ENCODE measurements at regions not wholly inside any gene's neighbourhood (a gene's known extent, or its start where the extent isn't known, plus 50 kb on each side); places are given as distances from the start of the nearest gene placed in this dataset.

DNA sequence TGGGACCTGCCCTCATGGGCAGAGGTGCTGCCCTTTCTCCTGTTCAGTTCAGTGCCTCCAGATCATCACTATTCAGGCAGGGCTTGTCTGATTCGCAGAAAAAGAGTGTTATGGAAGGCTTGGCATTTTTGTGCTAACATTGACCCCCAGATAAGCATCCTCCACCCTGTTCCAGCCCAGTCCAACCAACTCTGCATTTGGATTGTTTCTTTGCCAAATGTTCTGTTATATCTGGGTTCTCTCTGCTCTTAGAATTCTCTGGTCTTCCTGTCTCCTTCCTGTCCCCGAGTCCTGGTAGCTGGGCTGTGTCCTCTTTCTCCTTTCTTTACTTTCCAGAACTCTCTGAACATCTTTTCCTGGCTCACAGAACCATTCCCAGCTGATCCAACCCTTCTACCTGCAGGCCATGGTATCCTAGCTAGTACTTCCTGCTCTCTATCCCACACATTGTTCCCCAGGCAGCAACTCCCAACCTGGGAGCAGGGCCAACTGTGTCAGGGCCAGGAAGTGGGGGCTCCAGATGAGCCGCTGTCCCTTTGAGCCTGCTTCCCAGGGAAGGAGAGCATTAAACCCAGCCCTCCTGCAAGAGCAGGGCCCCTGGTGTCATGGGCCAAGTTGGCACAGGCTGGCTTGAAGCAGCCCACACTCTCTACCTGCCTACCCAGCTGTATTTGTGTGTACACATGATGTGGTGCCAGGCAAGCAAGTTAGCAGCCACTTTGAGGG lies 280.7 kb upstream of the CADM1 start:
- Histone ChIP-seq H3K4me2 (no peak overlapping the region), H3K9me3 (no peaks in the 10 kb centered on the region), H3K4me1 (no peaks in the 10 kb centered on the region), H3K27ac (no peak overlapping the region), H3K4me3 (no peak overlapping the region)
- TF ChIP-seq JUN (IDR thresholded peaks at IDR 0.05) = no peak
- no peak for TF ChIP-seq HES2 (IDR thresholded peaks at IDR 0.05)
- no peak for TF ChIP-seq RCOR1 (IDR thresholded peaks at IDR 0.05; ENCODE audit: low read depth, low read length)
- TF ChIP-seq RFX5 (IDR thresholded peaks at IDR 0.05) = no peak
- TF ChIP-seq BCL3 (IDR thresholded peaks at IDR 0.05) = no peak
- TF ChIP-seq NR3C1 (IDR thresholded peaks at IDR 0.05) = no peak
- no peak for TF ChIP-seq MAX (IDR thresholded peaks at IDR 0.05)
- TF ChIP-seq PBX3 (IDR thresholded peaks at IDR 0.05) = no peak
- TF ChIP-seq HOXB5 (CRISPR knock-in tag; IDR thresholded peaks at IDR 0.05) = no peak
- no peak for TF ChIP-seq NPAS2 (CRISPR knock-in tag; IDR thresholded peaks at IDR 0.05; ENCODE audit: borderline replicate concordance)
- TF ChIP-seq, protein P1, sequence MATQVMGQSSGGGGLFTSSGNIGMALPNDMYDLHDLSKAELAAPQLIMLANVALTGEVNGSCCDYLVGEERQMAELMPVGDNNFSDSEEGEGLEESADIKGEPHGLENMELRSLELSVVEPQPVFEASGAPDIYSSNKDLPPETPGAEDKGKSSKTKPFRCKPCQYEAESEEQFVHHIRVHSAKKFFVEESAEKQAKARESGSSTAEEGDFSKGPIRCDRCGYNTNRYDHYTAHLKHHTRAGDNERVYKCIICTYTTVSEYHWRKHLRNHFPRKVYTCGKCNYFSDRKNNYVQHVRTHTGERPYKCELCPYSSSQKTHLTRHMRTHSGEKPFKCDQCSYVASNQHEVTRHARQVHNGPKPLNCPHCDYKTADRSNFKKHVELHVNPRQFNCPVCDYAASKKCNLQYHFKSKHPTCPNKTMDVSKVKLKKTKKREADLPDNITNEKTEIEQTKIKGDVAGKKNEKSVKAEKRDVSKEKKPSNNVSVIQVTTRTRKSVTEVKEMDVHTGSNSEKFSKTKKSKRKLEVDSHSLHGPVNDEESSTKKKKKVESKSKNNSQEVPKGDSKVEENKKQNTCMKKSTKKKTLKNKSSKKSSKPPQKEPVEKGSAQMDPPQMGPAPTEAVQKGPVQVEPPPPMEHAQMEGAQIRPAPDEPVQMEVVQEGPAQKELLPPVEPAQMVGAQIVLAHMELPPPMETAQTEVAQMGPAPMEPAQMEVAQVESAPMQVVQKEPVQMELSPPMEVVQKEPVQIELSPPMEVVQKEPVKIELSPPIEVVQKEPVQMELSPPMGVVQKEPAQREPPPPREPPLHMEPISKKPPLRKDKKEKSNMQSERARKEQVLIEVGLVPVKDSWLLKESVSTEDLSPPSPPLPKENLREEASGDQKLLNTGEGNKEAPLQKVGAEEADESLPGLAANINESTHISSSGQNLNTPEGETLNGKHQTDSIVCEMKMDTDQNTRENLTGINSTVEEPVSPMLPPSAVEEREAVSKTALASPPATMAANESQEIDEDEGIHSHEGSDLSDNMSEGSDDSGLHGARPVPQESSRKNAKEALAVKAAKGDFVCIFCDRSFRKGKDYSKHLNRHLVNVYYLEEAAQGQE (IDR thresholded peaks at IDR 0.05) = no peak
- TF ChIP-seq, protein P2, sequence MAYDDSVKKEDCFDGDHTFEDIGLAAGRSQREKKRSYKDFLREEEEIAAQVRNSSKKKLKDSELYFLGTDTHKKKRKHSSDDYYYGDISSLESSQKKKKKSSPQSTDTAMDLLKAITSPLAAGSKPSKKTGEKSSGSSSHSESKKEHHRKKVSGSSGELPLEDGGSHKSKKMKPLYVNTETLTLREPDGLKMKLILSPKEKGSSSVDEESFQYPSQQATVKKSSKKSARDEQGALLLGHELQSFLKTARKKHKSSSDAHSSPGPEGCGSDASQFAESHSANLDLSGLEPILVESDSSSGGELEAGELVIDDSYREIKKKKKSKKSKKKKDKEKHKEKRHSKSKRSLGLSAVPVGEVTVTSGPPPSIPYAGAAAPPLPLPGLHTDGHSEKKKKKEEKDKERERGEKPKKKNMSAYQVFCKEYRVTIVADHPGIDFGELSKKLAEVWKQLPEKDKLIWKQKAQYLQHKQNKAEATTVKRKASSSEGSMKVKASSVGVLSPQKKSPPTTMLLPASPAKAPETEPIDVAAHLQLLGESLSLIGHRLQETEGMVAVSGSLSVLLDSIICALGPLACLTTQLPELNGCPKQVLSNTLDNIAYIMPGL (CRISPR knock-in tag; IDR thresholded peaks at IDR 0.05; ENCODE audit: borderline replicate concordance) = no peak
- no peak for TF ChIP-seq BHLHE40 (IDR thresholded peaks at IDR 0.05; ENCODE audit: low read depth, low read length)
- TF ChIP-seq CHD4 (IDR thresholded peaks at IDR 0.05; ENCODE audit: borderline replicate concordance) = no peak
- no peak for TF ChIP-seq EP300 (IDR thresholded peaks at IDR 0.05)
- CTCF ChIA-PET = no interaction called here
- FAIRE-seq (no peak), DNase-seq (ENCODE audit: low read depth in 1 of 2, low spot score in 1 of 2) (no peak), ATAC-seq (no peak)
- 0% methylated on average over 3 of the region's 3 CpGs for WGBS (ENCODE audit: missing lambda C conversion rate)
- POLR2A ChIA-PET = no interaction called here

DNA sequence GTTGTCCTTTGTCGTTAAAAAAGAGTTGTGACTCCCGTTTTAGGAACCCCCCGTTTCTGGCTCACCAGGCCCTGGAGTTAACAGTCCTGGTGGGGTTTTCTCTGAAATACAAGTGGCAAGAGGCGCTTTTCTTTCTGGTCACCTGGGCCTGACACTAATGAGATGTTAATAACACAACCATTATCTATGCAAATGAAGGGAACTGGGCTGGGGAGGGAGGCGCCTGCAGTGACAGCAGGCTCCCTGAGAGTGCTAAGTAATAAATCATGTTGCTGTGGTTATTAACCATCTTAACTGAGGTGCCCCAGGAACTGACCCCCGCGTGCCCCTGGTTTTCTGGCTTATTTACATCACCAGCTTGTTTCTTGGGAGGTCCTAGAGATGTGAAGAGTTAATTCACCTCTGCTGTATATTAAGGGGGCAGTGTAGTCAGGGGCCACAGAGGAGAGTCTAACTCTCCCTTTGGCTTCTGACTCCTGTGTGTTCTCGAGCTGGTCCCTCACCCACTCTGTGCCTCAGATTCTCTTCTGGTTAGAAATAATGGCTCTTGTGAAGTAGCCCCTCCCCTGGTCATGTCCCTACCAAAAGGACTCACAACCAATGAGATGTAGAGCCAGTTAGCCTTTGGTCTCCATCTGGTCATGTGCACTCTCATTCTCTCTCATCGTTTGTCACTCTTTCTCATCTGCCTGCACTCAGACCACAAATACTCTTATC lies 276.6 kb upstream of the CADM1 start:
- no peaks in the 10 kb centered on the region for H3K9me3 ChIP-seq
- H3K4me3 ChIP-seq = no peak overlapping the region
- H3K4me1 ChIP-seq = no peaks in the 10 kb centered on the region
- H3K27ac ChIP-seq = no peak overlapping the region
- FAIRE-seq (no peak), DNase-seq (ENCODE audit: low read depth in 1 of 2, low spot score in 1 of 2) (no peak), ATAC-seq (no peak)
- 13% methylated on average over 9 of the region's 9 CpGs for WGBS (ENCODE audit: missing lambda C conversion rate)
- POLR2A ChIA-PET = no interaction called here
- CTCF ChIA-PET = no interaction called here
- H3K4me2 ChIP-seq = no peak overlapping the region
- TF ChIP-seq BCL3 (IDR thresholded peaks at IDR 0.05) (no peak), SREBF2 (IDR thresholded peaks at IDR 0.05) (no peak), ELK1 (IDR thresholded peaks at IDR 0.05; ENCODE audit: low read depth, low read length) (no peak), BHLHE40 (IDR thresholded peaks at IDR 0.05; ENCODE audit: low read depth, low read length) (no peak), RNF2 (IDR thresholded peaks at IDR 0.05; ENCODE audit: borderline replicate concordance, low read depth) (no peak), GATA3 (IDR thresholded peaks at IDR 0.05; ENCODE audit: borderline replicate concordance) (no peak), HDAC2 (IDR thresholded peaks at IDR 0.05) (no peak), MAX (IDR thresholded peaks at IDR 0.05) (no peak), TP53 (CRISPR knock-in tag; IDR thresholded peaks at IDR 0.05) (no peak), ESRRA (IDR thresholded peaks at IDR 0.05; ENCODE audit: borderline replicate concordance, low read length) (no peak), FOSB (CRISPR knock-in tag; IDR thresholded peaks at IDR 0.05) (no peak), POLR2A (IDR thresholded peaks at IDR 0.05; ENCODE audit: low read length) (no peak)
